ENCODE measurements at regions not wholly inside any gene's neighbourhood (a gene's known extent, or its start where the extent isn't known, plus 50 kb on each side); places are given as distances from the start of the nearest gene placed in this dataset.

- Histone ChIP-seq H3K4me3 (ENCODE audit: low read length) (no peak overlapping the region), H3K27me3 (ENCODE audit: insufficient read depth, low read length, poor library complexity) (no peaks in the 10 kb centered on the region), H2AK5ac (ENCODE audit: low read length) (no peak overlapping the region), H3K36me3 (ENCODE audit: control insufficient read depth, insufficient read depth, low read length) (no peaks in the 10 kb centered on the region), H3K56ac (ENCODE audit: low read length) (no peak overlapping the region), H3K79me2 (ENCODE audit: control insufficient read depth, insufficient read depth, low read length) (no peaks in the 10 kb centered on the region), H4K5ac (ENCODE audit: low read length) (no peak overlapping the region), H3K27ac (ENCODE audit: low read depth, low read length) (no peak overlapping the region), H3K4me2 (ENCODE audit: low read length) (no peak overlapping the region), H3K4ac (ENCODE audit: low read depth, low read length) (no peak overlapping the region), H3K9ac (ENCODE audit: low read length) (no peak overlapping the region), H3K4me1 (ENCODE audit: control insufficient read depth, low read depth, low read length) (no peaks in the 10 kb centered on the region), H3K23ac (ENCODE audit: low read length) (no peak overlapping the region), H3K79me1 (ENCODE audit: low read length) (no peaks in the 10 kb centered on the region), H2BK15ac (replicated peaks; ENCODE audit: low read depth) (no peak overlapping the region), H2BK120ac (ENCODE audit: low read depth, low read length) (no peak overlapping the region), H3K18ac (ENCODE audit: low read length) (no peak overlapping the region), H2BK5ac (ENCODE audit: low read length) (no peak overlapping the region), H4K8ac (ENCODE audit: low read depth, low read length) (no peak overlapping the region)
- WGBS (ENCODE audit: extremely low coverage, insufficient coverage, low lambda C conversion rate) = no CpG with 5 or more reads among the region's 5 CpGs
- no peak for DNase-seq
These were observed 312.6 kb upstream of the COBL start for GRCh38 chr7:51629206-51629605.

GRCh38 chr7:51621956-51622355 is 305.3 kb upstream of the COBL start:
- Histone ChIP-seq H3K36me3 (ENCODE audit: control insufficient read depth, insufficient read depth, low read length) (no peaks in the 10 kb centered on the region), H3K4me1 (ENCODE audit: control insufficient read depth, low read depth, low read length) (no peaks in the 10 kb centered on the region), H3K9ac (ENCODE audit: low read length) (no peak overlapping the region), H3K27me3 (ENCODE audit: insufficient read depth, low read length, poor library complexity) (no peaks in the 10 kb centered on the region), H2AK5ac (ENCODE audit: low read length) (no peak overlapping the region), H3K4me3 (ENCODE audit: low read length) (no peak overlapping the region), H2BK120ac (ENCODE audit: low read depth, low read length) (no peak overlapping the region), H2BK5ac (ENCODE audit: low read length) (no peak overlapping the region), H3K4me2 (ENCODE audit: low read length) (no peak overlapping the region), H3K79me2 (ENCODE audit: control insufficient read depth, insufficient read depth, low read length) (no peaks in the 10 kb centered on the region), H3K4ac (ENCODE audit: low read depth, low read length) (no peak overlapping the region), H3K23ac (ENCODE audit: low read length) (no peak overlapping the region), H3K56ac (ENCODE audit: low read length) (no peak overlapping the region), H3K27ac (ENCODE audit: low read depth, low read length) (no peak overlapping the region), H2BK15ac (replicated peaks; ENCODE audit: low read depth) (no peak overlapping the region), H3K18ac (ENCODE audit: low read length) (no peak overlapping the region), H4K8ac (ENCODE audit: low read depth, low read length) (no peak overlapping the region), H3K79me1 (ENCODE audit: low read length) (no peaks in the 10 kb centered on the region), H4K5ac (ENCODE audit: low read length) (no peak overlapping the region)
- no peak for DNase-seq
- no CpG with 5 or more reads among the region's 2 CpGs for WGBS (ENCODE audit: extremely low coverage, insufficient coverage, low lambda C conversion rate)

GRCh38 chr7:51620706-51621105 is 304.1 kb upstream of the COBL start:
- H3K79me1 ChIP-seq (ENCODE audit: low read length) = no peaks in the 10 kb centered on the region
- no peak overlapping the region for H2BK120ac ChIP-seq (ENCODE audit: low read depth, low read length)
- no peaks in the 10 kb centered on the region for H3K4me1 ChIP-seq (ENCODE audit: control insufficient read depth, low read depth, low read length)
- H2BK5ac ChIP-seq (ENCODE audit: low read length) = no peak overlapping the region
- H3K79me2 ChIP-seq (ENCODE audit: control insufficient read depth, insufficient read depth, low read length) = no peaks in the 10 kb centered on the region
- peak; percentile 44 for DNase-seq
- no peaks in the 10 kb centered on the region for H3K36me3 ChIP-seq (ENCODE audit: control insufficient read depth, insufficient read depth, low read length)
- H3K23ac ChIP-seq (ENCODE audit: low read length) = no peak overlapping the region
- no peak overlapping the region for H3K4me2 ChIP-seq (ENCODE audit: low read length)
- H3K27me3 ChIP-seq (ENCODE audit: insufficient read depth, low read length, poor library complexity) = no peaks in the 10 kb centered on the region
- no peak overlapping the region for H3K4me3 ChIP-seq (ENCODE audit: low read length)
- no peak overlapping the region for H3K9ac ChIP-seq (ENCODE audit: low read length)
- no peak overlapping the region for H3K27ac ChIP-seq (ENCODE audit: low read depth, low read length)
- WGBS (ENCODE audit: extremely low coverage, insufficient coverage, low lambda C conversion rate) = no CpG with 5 or more reads among the region's 5 CpGs
- no peak overlapping the region for H4K8ac ChIP-seq (ENCODE audit: low read depth, low read length)
- H3K18ac ChIP-seq (ENCODE audit: low read length) = no peak overlapping the region
- H3K56ac ChIP-seq (ENCODE audit: low read length) = no peak overlapping the region
- no peak overlapping the region for H3K4ac ChIP-seq (ENCODE audit: low read depth, low read length)
- H2BK15ac ChIP-seq (replicated peaks; ENCODE audit: low read depth) = no peak overlapping the region
- H2AK5ac ChIP-seq (ENCODE audit: low read length) = no peak overlapping the region
- H4K5ac ChIP-seq (ENCODE audit: low read length) = no peak overlapping the region

GRCh38 chr7:51619880-51620279 is 303.3 kb upstream of the COBL start:
- no peak overlapping the region for H3K4ac ChIP-seq (ENCODE audit: low read depth, low read length)
- H3K18ac ChIP-seq (ENCODE audit: low read length) = no peak overlapping the region
- no peak overlapping the region for H2BK5ac ChIP-seq (ENCODE audit: low read length)
- H3K27ac ChIP-seq (ENCODE audit: low read depth, low read length) = no peak overlapping the region
- no CpG with 5 or more reads among the region's 3 CpGs for WGBS (ENCODE audit: extremely low coverage, insufficient coverage, low lambda C conversion rate)
- H3K56ac ChIP-seq (ENCODE audit: low read length) = no peak overlapping the region
- H2BK15ac ChIP-seq (replicated peaks; ENCODE audit: low read depth) = no peak overlapping the region
- no peaks in the 10 kb centered on the region for H3K79me1 ChIP-seq (ENCODE audit: low read length)
- no peaks in the 10 kb centered on the region for H3K79me2 ChIP-seq (ENCODE audit: control insufficient read depth, insufficient read depth, low read length)
- no peaks in the 10 kb centered on the region for H3K27me3 ChIP-seq (ENCODE audit: insufficient read depth, low read length, poor library complexity)
- no peak for DNase-seq
- no peak overlapping the region for H2AK5ac ChIP-seq (ENCODE audit: low read length)
- no peak overlapping the region for H2BK120ac ChIP-seq (ENCODE audit: low read depth, low read length)
- no peak overlapping the region for H3K9ac ChIP-seq (ENCODE audit: low read length)
- no peak overlapping the region for H4K8ac ChIP-seq (ENCODE audit: low read depth, low read length)
- H3K23ac ChIP-seq (ENCODE audit: low read length) = no peak overlapping the region
- H4K5ac ChIP-seq (ENCODE audit: low read length) = no peak overlapping the region
- no peaks in the 10 kb centered on the region for H3K36me3 ChIP-seq (ENCODE audit: control insufficient read depth, insufficient read depth, low read length)
- no peak overlapping the region for H3K4me3 ChIP-seq (ENCODE audit: low read length)
- H3K4me2 ChIP-seq (ENCODE audit: low read length) = no peak overlapping the region
- H3K4me1 ChIP-seq (ENCODE audit: control insufficient read depth, low read depth, low read length) = no peaks in the 10 kb centered on the region

GRCh38 chr7:51617686-51618085 is 301.1 kb upstream of the COBL start:
- H3K4ac ChIP-seq (ENCODE audit: low read depth, low read length) = no peak overlapping the region
- H3K23ac ChIP-seq (ENCODE audit: low read length) = no peak overlapping the region

GRCh38 chr7:51613911-51614357 is 297.3 kb upstream of the COBL start:
- H4K8ac ChIP-seq (ENCODE audit: low read depth, low read length) = no peak overlapping the region
- H3K18ac ChIP-seq (ENCODE audit: low read length) = no peak overlapping the region
- H2BK120ac ChIP-seq (ENCODE audit: low read depth, low read length) = no peak overlapping the region
- no peak overlapping the region for H3K27ac ChIP-seq (ENCODE audit: low read depth, low read length)
- no peaks in the 10 kb centered on the region for H3K4me1 ChIP-seq (ENCODE audit: control insufficient read depth, low read depth, low read length)
- no peak overlapping the region for H4K5ac ChIP-seq (ENCODE audit: low read length)
- no peak overlapping the region for H2BK5ac ChIP-seq (ENCODE audit: low read length)
- H3K36me3 ChIP-seq (ENCODE audit: control insufficient read depth, insufficient read depth, low read length) = no peaks in the 10 kb centered on the region
- no peak for DNase-seq
- H3K4ac ChIP-seq (ENCODE audit: low read depth, low read length) = no peak overlapping the region
- H2AK5ac ChIP-seq (ENCODE audit: low read length) = no peak overlapping the region
- H3K9ac ChIP-seq (ENCODE audit: low read length) = no peak overlapping the region
- H3K4me3 ChIP-seq (ENCODE audit: low read length) = no peak overlapping the region
- no peak overlapping the region for H3K23ac ChIP-seq (ENCODE audit: low read length)
- no peak overlapping the region for H3K56ac ChIP-seq (ENCODE audit: low read length)
- no peak overlapping the region for H2BK15ac ChIP-seq (replicated peaks; ENCODE audit: low read depth)
- H3K4me2 ChIP-seq (ENCODE audit: low read length) = no peak overlapping the region
- H3K79me1 ChIP-seq (ENCODE audit: low read length) = no peaks in the 10 kb centered on the region
- H3K79me2 ChIP-seq (ENCODE audit: control insufficient read depth, insufficient read depth, low read length) = no peaks in the 10 kb centered on the region
- no CpG with 5 or more reads among the region's 6 CpGs for WGBS (ENCODE audit: extremely low coverage, insufficient coverage, low lambda C conversion rate)
- no peaks in the 10 kb centered on the region for H3K27me3 ChIP-seq (ENCODE audit: insufficient read depth, low read length, poor library complexity)

More at GRCh38 chr7:51617686-51618085, 301.1 kb upstream of the COBL start:
- WGBS (ENCODE audit: extremely low coverage, insufficient coverage, low lambda C conversion rate) = no CpG with 5 or more reads among the region's 5 CpGs
- Histone ChIP-seq H2BK15ac (replicated peaks; ENCODE audit: low read depth) (no peak overlapping the region), H3K27ac (ENCODE audit: low read depth, low read length) (no peak overlapping the region), H3K27me3 (ENCODE audit: insufficient read depth, low read length, poor library complexity) (no peaks in the 10 kb centered on the region), H3K9ac (ENCODE audit: low read length) (no peak overlapping the region), H3K79me1 (ENCODE audit: low read length) (no peaks in the 10 kb centered on the region), H2BK120ac (ENCODE audit: low read depth, low read length) (no peak overlapping the region), H3K4me1 (ENCODE audit: control insufficient read depth, low read depth, low read length) (no peaks in the 10 kb centered on the region), H4K8ac (ENCODE audit: low read depth, low read length) (no peak overlapping the region), H2BK5ac (ENCODE audit: low read length) (no peak overlapping the region), H3K4me2 (ENCODE audit: low read length) (no peak overlapping the region), H4K5ac (ENCODE audit: low read length) (no peak overlapping the region), H3K79me2 (ENCODE audit: control insufficient read depth, insufficient read depth, low read length) (no peaks in the 10 kb centered on the region), H2AK5ac (ENCODE audit: low read length) (no peak overlapping the region), H3K4me3 (ENCODE audit: low read length) (no peak overlapping the region), H3K18ac (ENCODE audit: low read length) (no peak overlapping the region), H3K56ac (ENCODE audit: low read length) (no peak overlapping the region), H3K36me3 (ENCODE audit: control insufficient read depth, insufficient read depth, low read length) (no peaks in the 10 kb centered on the region)
- DNase-seq = no peak
